HG02970 (cell line): ENCODE measurements at regions not wholly inside any gene's neighbourhood (a gene's known extent, or its start where the extent isn't known, plus 50 kb on each side); places are given as distances from the start of the nearest gene placed in this dataset.
"Not testable (repeated sequence)": the region's sequence is repeated elsewhere in the genome, so short reads cannot be mapped to it uniquely, and the experiment has no call there.

Experiments
- ATAC-seq: cut with Tn5 transposase; IDR thresholded peaks from one replicate; pipeline ENCODE4 v1.9.1; 2021; ENCODE audit warnings: mild to moderate bottlenecking, moderate library complexity, moderate number of reproducible peaks; ENCODE audit not compliant: unreplicated experiment, low FRiP score

- no peak for ATAC-seq
Measured at GRCh38 chr2:125185691-125186270, 1160.7 kb downstream of the CNTNAP5 start.

DNA sequence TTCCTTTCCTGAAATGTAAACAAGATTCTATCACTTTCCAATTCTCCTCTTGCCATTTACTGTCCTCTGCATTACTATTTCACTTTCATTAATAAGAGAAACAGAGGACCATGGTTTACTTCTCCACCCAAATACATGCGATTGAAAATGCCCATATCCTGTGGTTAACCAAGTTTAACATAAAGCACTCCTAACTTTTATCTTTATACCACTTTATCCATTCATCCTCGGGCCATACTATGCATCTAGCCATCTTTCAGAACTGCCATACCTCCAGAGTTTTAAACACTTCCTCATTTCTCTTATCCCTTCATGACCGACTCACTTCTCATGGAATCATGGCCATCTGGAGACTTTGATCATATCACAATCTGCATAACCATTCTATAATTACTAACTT, 1182.3 kb downstream of the CNTNAP5 start:
- ATAC-seq = no peak

DNA sequence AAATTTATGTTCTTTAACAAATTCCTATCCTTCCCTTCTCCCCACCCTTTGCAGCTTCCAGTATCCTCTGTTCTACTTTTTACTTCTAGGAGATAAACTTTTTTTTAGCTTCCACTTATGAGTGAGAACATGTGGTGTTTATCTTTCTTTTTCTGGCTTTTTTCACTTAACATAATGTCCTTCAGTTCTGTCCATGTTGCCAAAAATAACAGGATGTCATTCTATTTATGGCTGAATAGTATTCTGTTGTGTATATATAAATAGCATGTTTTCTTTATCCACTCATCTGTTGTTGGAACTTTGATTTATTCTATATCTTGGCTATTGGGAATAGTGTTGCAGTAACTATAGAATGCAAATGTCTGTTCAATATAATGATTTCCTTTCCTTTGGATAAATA, 1191.2 kb downstream of the CNTNAP5 start:
- ATAC-seq = no peak

DNA sequence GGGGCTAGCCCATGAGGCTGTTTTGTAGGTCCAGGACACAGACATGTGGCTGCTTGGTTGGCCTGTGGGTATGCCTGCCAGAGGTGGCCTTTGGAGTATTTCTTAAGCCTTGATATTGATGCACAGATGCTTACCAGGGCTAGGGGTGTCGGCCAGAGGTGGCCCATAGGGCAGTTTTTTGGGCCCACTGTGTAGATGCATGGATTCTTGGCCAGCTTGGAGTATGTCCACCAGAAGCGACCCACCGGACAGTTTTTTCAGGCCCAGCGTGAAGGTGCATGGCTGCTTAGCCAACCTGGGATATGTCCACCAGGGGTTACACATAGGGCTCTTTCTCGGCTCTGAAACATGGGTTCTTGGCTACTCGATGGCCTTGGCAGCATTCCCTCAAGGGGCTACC, 1199.1 kb downstream of the CNTNAP5 start:
- no peak for ATAC-seq

DNA sequence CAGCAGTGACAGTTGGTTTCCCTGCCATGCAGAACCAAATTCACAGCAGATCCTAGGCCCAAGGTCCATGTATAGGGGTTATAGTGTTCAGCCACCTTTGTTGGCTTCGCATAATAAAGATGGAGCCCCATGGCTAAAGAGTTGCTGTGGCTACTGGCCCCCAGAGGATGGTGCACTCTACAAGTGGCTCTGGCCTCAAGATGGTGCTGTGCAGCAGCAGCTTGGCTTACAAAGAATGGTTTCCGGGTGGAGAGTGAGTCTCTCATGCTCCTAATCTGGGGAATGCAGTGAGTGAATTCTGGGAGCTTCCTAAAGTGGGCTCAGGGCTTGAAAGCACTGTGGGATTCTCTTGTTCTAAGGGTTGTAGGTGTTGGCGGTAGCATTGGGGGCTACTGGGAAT, 1199.7 kb downstream of the CNTNAP5 start:
- no peak for ATAC-seq

DNA sequence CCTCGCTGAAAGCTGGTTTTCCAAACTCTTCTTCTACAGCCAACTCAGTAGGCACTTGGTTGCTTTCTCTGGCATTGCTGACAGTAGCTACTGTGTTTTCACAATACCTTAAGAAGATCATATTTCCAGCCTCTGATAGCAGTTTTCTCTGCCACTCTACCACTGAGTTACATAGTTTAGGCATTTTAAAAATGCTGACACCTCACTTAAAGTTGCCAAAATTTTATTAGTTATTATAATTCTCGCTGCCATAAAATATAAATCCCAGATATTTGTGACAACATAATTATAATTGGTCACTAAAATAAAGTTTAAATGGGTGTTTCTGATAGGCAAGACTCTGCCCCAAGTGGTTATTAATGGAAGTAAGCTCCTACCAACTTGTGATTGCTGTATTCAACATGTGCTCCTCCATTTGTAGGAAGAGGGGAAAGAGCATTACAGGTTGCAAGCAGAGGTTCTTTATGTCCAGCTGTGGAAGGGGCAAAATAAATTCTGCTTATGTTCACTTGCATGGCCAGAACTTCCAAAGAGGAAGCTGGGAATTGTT, 1202.8 kb downstream of the CNTNAP5 start:
- no peak for ATAC-seq

DNA sequence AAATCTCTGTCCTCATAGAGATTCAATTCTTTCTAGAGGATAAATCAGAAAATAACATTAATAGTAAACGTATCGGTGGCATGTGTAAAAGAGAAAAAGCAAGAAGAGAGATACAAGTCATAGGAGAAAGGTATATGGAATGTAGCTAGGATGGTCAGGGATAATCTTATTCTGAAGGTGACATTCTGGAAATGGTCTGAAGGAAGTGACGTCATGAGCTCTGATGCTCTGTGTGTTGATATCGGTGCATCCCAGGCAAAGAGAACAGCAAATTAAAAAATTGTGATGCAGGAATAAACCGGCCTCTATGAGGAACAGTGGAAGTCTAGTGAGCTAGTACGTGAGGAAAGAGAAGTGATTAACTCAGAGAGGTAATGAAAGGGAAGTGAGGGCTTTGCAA, 1215.8 kb downstream of the CNTNAP5 start:
- no peak for ATAC-seq

DNA sequence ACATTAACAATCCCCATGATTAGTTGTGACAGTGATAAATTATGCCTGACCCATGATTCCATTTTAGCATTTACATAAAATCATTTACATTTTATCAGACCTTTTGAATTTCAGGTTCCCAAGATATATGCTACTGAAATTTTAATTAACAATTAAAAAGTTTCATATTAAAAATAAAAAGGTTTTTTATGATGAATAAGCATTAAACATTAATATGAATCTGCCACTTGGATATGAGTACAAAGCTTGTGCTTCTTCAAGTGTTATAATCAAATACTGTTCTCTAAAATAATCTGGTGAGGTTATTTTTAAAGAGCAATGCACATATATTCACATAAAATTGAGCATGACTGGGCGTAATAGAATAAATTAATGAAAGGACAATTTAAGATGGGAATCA, 1218.0 kb downstream of the CNTNAP5 start:
- ATAC-seq = no peak

DNA sequence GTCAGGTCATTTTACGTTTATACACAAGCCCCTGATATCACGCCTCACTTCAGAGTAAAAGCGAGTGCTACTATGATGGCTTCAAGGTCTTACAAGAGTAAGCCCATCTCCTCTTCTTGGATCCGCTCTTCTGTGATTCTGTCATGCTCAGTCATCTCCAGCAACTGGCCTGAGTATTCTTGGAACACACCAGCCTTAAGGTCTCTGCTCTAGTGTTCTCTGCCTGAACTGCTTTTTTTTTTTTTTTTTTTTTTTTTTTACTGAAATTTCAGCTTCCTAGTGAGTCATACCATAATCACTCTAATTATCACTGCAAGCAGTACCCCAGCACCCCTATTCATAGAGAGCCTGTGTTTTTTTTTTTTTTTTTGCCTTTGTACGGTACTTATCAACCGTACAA, 1228.9 kb downstream of the CNTNAP5 start:
- no peak for ATAC-seq

DNA sequence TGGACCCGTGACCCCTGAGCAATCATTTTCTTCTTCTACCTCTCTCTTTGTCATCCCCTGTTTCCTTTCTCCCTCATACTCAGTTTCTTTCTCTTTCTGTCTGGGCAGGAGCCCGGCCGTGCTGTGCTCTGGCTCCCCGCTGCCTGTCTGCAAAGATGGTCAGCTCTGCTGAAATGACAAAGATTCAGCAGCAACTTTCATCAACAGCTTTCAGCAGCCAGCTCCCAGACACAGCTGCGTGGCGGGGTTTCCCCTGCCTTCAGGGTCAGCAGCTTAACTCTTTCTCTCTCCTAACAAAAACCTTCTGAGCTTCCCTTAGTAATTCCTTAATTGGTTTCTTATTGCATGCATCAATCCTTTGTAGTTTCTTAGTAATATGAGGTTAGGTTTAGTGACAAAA, 1234.4 kb downstream of the CNTNAP5 start:
- ATAC-seq = no peak

- ATAC-seq = not testable (repeated sequence)
Measured at GRCh38 chr2:125260366-125260930, 1235.4 kb downstream of the CNTNAP5 start.

DNA sequence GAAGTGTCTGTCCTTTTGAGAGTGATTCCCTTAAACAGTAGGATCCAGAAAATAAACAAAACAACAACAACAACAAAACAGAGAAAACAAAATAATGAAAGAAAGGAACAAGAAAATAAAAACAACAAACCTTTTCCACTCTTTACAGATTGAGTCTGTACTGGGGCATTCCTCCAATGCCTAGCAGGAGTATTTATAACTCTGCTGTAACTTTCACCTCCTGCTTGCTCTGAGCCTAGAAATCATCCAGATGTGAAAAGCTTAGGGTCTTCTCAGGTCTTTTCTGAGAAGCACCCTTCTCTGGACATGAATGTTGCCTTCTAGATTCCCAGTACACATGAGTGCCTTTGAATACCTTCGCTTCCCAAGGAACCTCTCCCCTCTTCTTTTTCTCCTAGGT, 1239.4 kb downstream of the CNTNAP5 start:
- ATAC-seq = no peak

- no peak for ATAC-seq
Measured at GRCh38 chr2:125267683-125268082, 1242.6 kb downstream of the CNTNAP5 start.

- no peak for ATAC-seq
Measured at GRCh38 chr2:125272651-125273050, 1247.6 kb downstream of the CNTNAP5 start.

DNA sequence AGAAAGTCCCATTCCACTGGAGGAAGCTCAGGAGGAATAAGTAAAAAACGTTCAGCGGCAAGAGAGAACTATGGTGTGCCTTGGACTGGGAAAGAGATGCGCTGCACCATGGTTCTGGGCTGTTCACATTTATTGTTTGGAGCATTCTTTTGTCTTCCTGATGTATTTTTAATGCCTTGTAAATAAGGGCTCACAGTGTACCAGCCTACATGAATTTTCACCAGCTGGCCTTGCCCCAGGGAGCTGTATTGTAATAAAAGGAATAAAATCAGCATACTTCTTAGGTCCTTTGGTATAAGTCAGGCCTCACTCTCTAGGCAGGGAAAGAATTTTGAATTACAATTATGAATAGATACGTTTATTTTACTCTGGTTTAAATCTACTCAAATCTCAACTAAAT, 1249.6 kb downstream of the CNTNAP5 start:
- ATAC-seq = no peak

- ATAC-seq = no peak
Measured at GRCh38 chr2:125280265-125280664, 1255.2 kb downstream of the CNTNAP5 start.

DNA sequence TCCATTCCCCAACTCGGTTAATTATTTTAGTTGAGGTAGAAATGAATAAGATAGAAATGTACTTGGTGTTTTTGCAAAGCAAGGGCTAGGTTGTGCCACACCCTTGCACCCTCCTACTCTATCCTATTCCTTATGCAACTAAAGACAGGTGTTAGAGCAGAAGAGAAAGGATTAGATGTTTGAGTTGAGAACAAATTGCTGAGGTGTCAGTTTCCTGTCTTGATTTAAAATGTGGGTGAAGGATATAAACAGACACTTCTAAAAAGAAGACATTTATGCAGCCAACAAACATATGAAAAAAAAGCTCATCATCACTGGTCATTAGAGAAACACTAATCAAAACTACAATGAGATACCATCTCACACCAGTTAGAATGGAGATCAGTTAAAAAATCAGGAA, 1256.2 kb downstream of the CNTNAP5 start:
- ATAC-seq = no peak

- ATAC-seq = no peak
Measured at GRCh38 chr2:125296742-125297141, 1271.7 kb downstream of the CNTNAP5 start.

- no peak for ATAC-seq
Measured at GRCh38 chr2:125310657-125311364, 1285.7 kb downstream of the CNTNAP5 start.

- ATAC-seq = no peak
Measured at GRCh38 chr2:125312342-125312741, 1287.3 kb downstream of the CNTNAP5 start.

DNA sequence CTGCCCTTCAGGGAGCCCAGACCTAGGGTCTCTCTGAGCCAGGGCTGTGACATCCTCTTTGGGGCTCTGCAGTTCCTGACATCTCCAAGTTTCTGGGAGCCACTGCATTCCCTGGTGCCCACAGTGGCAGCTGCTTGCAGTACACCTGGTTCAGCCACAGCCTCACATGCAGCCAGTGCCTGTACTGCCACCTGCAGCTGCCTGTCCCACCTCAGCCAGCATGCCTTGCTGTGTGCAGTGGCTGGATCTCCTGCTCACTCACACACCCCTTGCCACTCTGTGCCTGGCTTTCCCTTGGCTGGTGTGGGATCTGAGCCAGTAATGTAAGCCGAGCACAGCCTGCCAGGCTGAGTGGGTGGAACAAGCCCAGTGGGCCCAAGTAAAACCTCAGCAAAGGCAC, 1288.7 kb downstream of the CNTNAP5 start:
- ATAC-seq = no peak

GRCh38 chr2:125318740-125319139, 1293.7 kb downstream of the CNTNAP5 start:
- no peak for ATAC-seq
